Prostate gland (tissue), 1 donor: ENCODE measurements at regions not wholly inside any gene's neighbourhood (a gene's known extent, or its start where the extent isn't known, plus 50 kb on each side); places are given as distances from the start of the nearest gene placed in this dataset.

ENCODE experiments used
- POLR2A ChIP-seq: fragments of 450-650 bp; IDR thresholded peaks from one replicate; pipeline ENCODE4 v1.6.1; 2016; ENCODE audit warnings: antibody characterized with exemption, mild to moderate bottlenecking
- POLR2AphosphoS5 ChIP-seq: sonication (generic); formaldehyde crosslinking; IDR thresholded peaks from one replicate; pipeline ENCODE4 v1.6.1; 2017; ENCODE audit warnings: antibody characterized with exemption

DNA sequence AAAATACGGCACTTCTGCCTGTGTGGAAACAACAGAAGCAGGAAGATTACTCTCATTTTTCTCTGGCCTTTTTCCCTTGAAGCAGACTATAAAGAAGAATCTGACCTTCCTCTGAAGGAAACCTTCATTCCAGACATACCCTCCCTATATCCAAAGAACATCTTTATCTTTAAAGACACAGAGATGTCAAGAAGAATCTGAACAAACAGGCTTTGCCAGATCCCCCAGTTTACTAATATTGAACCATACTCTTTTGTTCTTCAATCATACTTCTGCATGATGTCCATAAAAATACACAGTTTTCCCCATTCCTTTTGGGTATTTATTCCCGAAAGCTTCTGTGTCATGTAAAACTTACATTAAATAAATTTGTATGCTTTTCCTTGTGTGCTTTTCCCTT is 225.8 kb downstream of the MAT2B start:
- TF ChIP-seq POLR2A (no peak), POLR2AphosphoS5 (no peak)
